KMS-11 (cell line): ENCODE measurements at regions not wholly inside any gene's neighbourhood (a gene's known extent, or its start where the extent isn't known, plus 50 kb on each side); places are given as distances from the start of the nearest gene placed in this dataset.

Source experiments
- H2AFZ ChIP-seq: fragments of 200-600 bp; sonication (generic); 2 replicates; pipeline ENCODE4 v1.6.1; 2016; ENCODE audit warnings: antibody characterized with exemption, mixed run types, low read depth
- H3K27ac ChIP-seq: fragments of 200-600 bp; sonication (generic); 2 replicates; pipeline ENCODE4 v1.6.1; 2016; ENCODE audit warnings: mild to moderate bottlenecking, mixed run types
- H3K27me3 ChIP-seq: fragments of 200-600 bp; sonication (generic); 2 replicates; pipeline ENCODE4 v1.6.1; 2017; ENCODE audit warnings: mild to moderate bottlenecking, low read depth, mixed run types, moderate library complexity; ENCODE audit not compliant: insufficient read depth
- H3K36me3 ChIP-seq: fragments of 200-600 bp; sonication (generic); 2 replicates; pipeline ENCODE4 v1.6.1; 2017; ENCODE audit warnings: mild to moderate bottlenecking, mixed run types; ENCODE audit not compliant: insufficient read depth
- H3K4me1 ChIP-seq: fragments of 200-600 bp; sonication (generic); 2 replicates; pipeline ENCODE4 v1.6.1; 2016; ENCODE audit warnings: mild to moderate bottlenecking, low read depth, mixed run types; ENCODE audit not compliant: poor library complexity, severe bottlenecking
- H3K4me2 ChIP-seq: fragments of 200-600 bp; sonication (generic); 2 replicates; pipeline ENCODE4 v1.7.0; 2016; ENCODE audit warnings: mild to moderate bottlenecking, mixed run types
- H3K4me3 ChIP-seq: fragments of 200-600 bp; sonication (generic); IDR thresholded peaks from 2 replicates; pipeline ENCODE4 v1.6.1; 2017; ENCODE audit warnings: low read depth, low read length, mixed read lengths; ENCODE audit not compliant: insufficient read depth
- H3K79me2 ChIP-seq: fragments of 200-600 bp; sonication (generic); 2 replicates; pipeline ENCODE4 v1.6.1; 2016; ENCODE audit warnings: low read depth, mixed run types; ENCODE audit not compliant: insufficient read depth
- H3K9ac ChIP-seq: fragments of 200-600 bp; sonication (generic); 2 replicates; pipeline ENCODE4 v1.6.1; 2016; ENCODE audit warnings: mild to moderate bottlenecking, mixed run types
- H4K20me1 ChIP-seq: fragments of 200-600 bp; sonication (generic); 2 replicates; pipeline ENCODE4 v1.6.1; 2016; ENCODE audit warnings: mild to moderate bottlenecking, mixed run types; ENCODE audit not compliant: insufficient read depth
- CTCF ChIP-seq: fragments of 200-600 bp; sonication (generic); conservative IDR thresholded peaks from 2 replicates; pipeline ENCODE4 v1.6.1; 2017; ENCODE audit warnings: low read depth, mild to moderate bottlenecking, antibody characterized with exemption, low read length, moderate library complexity, mixed read lengths

- no peak overlapping the region for H3K4me2 ChIP-seq
- H4K20me1 ChIP-seq = no peaks in the 10 kb centered on the region
- no peaks in the 10 kb centered on the region for H3K27me3 ChIP-seq
- no peaks in the 10 kb centered on the region for H3K36me3 ChIP-seq
- TF ChIP-seq CTCF = no peak
- peaks cover 2% of the 10 kb centered on the region for H3K4me1 ChIP-seq
- H3K9ac ChIP-seq = no peak overlapping the region
- H2AFZ ChIP-seq = no peak overlapping the region
- no peaks in the 10 kb centered on the region for H3K79me2 ChIP-seq
- no peak overlapping the region for H3K27ac ChIP-seq
- H3K4me3 ChIP-seq = no peak overlapping the region
These were observed 285.6 kb upstream of the B3GALT2 start for GRCh38 chr1:193471981-193472380.

GRCh38 chr1:193463326-193463932 is 277.0 kb upstream of the B3GALT2 start:
- H3K36me3 ChIP-seq = no peaks in the 10 kb centered on the region
- no peak overlapping the region for H2AFZ ChIP-seq
- H3K9ac ChIP-seq = no peak overlapping the region
- H3K4me3 ChIP-seq = no peak overlapping the region
- H3K4me1 ChIP-seq = peaks cover 4% of the 10 kb centered on the region
- no peak overlapping the region for H3K4me2 ChIP-seq
- no peaks in the 10 kb centered on the region for H3K27me3 ChIP-seq
- H4K20me1 ChIP-seq = no peaks in the 10 kb centered on the region
- no peak for TF ChIP-seq CTCF
- H3K79me2 ChIP-seq = no peaks in the 10 kb centered on the region
- no peak overlapping the region for H3K27ac ChIP-seq

GRCh38 chr1:193462629-193463320 is 276.4 kb upstream of the B3GALT2 start:
- Histone ChIP-seq H3K36me3 (no peaks in the 10 kb centered on the region), H3K9ac (no peak overlapping the region), H3K27ac (no peak overlapping the region), H3K27me3 (no peaks in the 10 kb centered on the region), H4K20me1 (no peaks in the 10 kb centered on the region), H2AFZ (no peak overlapping the region), H3K4me3 (no peak overlapping the region), H3K4me2 (no peak overlapping the region), H3K79me2 (no peaks in the 10 kb centered on the region), H3K4me1 (peaks cover 9% of the 10 kb centered on the region)
- no peak for TF ChIP-seq CTCF

GRCh38 chr1:193458628-193459027 is 272.2 kb upstream of the B3GALT2 start:
- H2AFZ ChIP-seq = no peak overlapping the region
- no peaks in the 10 kb centered on the region for H4K20me1 ChIP-seq
- no peak overlapping the region for H3K9ac ChIP-seq
- H3K4me1 ChIP-seq = peaks cover 38% of the 10 kb centered on the region
- H3K79me2 ChIP-seq = no peaks in the 10 kb centered on the region
- TF ChIP-seq CTCF = no peak
- no peaks in the 10 kb centered on the region for H3K27me3 ChIP-seq
- no peak overlapping the region for H3K4me2 ChIP-seq
- H3K36me3 ChIP-seq = no peaks in the 10 kb centered on the region
- no peak overlapping the region for H3K4me3 ChIP-seq
- H3K27ac ChIP-seq = no peak overlapping the region
